Stimulated activated CD4-positive, alpha-beta T cell treated with anti-CD3 and anti-CD28 coated beads, Interleukin-12 subunit alpha, Interleukin-12 subunit beta, amount 100 ng/mL, for 48 hours (primary cell): ENCODE measurements at regions not wholly inside any gene's neighbourhood (a gene's known extent, or its start where the extent isn't known, plus 50 kb on each side); places are given as distances from the start of the nearest gene placed in this dataset.

Experiments
- DNase-seq, 3 donors: peaks; one replicate each; pipeline ENCODE4 v3.0.0-alpha.2; 2020; ENCODE audit warnings: low read depth in 2 of 3, low spot score in 1 of 3

GRCh38 chr1:60987904-60988303, 94.5 kb upstream of the NFIA start:
- DNase-seq = no peak

- no peak for DNase-seq
Measured at GRCh38 chr1:60984062-60984799, 98.1 kb upstream of the NFIA start.

GRCh38 chr1:60983701-60984061, 98.7 kb upstream of the NFIA start:
- DNase-seq = no peak

GRCh38 chr1:60982539-60982938, 99.8 kb upstream of the NFIA start:
- DNase-seq = no peak

GRCh38 chr1:60981357-60981756, 101.0 kb upstream of the NFIA start:
- DNase-seq = no peak

- DNase-seq = peak in 1 of 3 donors; percentile 4
Measured at GRCh38 chr1:60978421-60979357, 103.7 kb upstream of the NFIA start.

- no peak for DNase-seq
Measured at GRCh38 chr1:60977661-60978060, 104.7 kb upstream of the NFIA start.

DNA sequence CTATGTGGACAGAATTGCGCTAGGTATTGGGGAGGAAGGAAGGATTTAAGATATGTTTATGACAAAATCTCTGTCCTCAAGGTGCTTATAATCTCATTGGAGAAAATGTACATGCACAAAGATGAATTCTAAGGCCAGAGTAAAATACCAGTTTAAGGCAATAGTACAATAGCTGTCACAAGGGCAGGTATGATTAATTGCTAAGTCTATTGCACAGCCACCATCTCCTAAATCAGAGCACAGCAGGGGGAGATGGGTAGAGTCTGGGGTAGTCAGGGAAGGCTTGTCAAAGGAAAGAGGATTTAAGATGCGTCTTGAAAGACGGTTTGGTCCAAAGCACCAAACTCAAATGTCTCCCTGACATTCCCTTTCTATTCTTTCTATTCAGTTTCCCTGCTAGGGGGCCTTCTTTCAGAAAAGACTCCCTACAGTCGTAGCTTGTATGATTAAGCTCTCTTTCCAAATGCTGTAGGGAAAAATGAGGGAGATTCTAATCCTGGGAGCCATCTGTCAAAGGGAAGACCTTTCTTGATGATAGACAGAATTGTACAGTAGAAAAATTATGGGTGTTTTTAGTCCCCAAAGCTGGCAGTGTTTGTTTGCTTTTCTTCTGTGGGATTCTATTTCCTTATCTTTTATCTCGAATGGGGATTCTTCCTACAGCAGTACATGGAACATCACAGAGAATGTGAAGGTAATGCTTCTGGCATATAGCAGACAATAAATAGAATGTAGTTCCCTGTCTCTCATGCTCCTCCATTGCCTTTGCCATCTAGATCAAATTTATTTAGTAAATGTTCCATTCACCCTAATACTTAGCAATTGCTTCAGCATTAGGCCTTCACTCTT, 107.6 kb upstream of the NFIA start:
- no peak for DNase-seq

DNA sequence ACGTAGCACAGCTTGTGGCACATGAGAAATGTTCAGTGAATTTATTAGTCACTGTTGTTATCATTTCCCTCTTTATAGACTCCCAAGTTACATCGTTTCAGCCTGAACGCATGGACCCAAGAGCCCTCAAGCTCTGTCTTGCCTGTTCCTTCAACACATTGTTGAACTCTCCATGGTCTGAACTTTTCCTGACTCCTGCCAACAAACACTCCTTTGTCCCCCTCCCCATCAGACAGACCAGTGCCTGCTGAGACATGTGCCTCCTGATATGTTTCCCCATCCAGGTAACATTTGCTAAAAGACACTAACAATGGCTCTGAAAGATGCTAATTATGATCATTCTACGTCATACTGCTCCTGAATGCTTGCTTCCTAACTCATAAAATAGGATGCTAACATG, 108.7 kb upstream of the NFIA start:
- DNase-seq = no peak

GRCh38 chr1:60972841-60973364, 109.5 kb upstream of the NFIA start:
- DNase-seq = no peak

DNA sequence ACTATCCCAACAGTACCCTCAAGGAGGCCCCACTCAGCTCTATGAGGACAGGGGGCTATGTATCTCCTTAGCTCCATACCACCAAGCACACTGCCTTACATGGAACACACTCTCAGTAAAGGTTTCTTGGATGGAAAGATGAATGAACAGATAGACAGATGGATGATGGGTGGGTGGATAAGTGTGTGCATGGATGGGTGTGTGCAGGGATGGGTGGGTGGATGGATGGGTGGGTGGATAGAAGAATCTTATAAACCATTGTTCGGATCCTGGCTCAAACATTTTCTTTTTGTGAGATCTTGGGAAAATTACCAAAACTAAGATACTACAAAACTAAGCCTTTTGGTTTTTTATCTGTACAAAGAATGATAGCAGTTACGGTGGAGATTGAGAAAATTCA, 111.0 kb upstream of the NFIA start:
- no peak for DNase-seq

GRCh38 chr1:60969971-60970509, 112.3 kb upstream of the NFIA start:
- DNase-seq = no peak

GRCh38 chr1:60965280-60965854, 117.0 kb upstream of the NFIA start:
- no peak for DNase-seq

- DNase-seq = no peak
Measured at GRCh38 chr1:60963167-60963940, 119.0 kb upstream of the NFIA start.

GRCh38 chr1:60960891-60961461, 121.4 kb upstream of the NFIA start:
- no peak for DNase-seq

GRCh38 chr1:60959701-60960100, 122.7 kb upstream of the NFIA start:
- DNase-seq = no peak

DNA sequence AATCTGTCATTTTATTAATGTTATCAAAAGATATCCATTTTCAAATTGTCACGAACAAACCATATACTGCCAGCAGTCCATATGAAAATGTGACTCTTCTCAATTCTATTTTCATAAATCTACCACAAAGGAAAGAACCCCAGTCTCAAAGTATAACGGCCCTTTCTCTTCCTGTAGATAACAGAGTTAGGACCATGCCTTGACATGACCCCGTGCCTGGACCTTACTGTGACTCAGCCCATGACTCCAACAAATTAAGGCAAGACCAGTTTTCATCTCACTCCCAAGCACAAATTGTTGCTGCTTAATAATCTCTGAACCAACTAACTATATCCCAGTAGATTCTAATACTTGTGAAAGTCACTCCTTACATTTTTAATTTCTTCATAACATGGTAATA, 124.4 kb upstream of the NFIA start:
- no peak for DNase-seq

DNA sequence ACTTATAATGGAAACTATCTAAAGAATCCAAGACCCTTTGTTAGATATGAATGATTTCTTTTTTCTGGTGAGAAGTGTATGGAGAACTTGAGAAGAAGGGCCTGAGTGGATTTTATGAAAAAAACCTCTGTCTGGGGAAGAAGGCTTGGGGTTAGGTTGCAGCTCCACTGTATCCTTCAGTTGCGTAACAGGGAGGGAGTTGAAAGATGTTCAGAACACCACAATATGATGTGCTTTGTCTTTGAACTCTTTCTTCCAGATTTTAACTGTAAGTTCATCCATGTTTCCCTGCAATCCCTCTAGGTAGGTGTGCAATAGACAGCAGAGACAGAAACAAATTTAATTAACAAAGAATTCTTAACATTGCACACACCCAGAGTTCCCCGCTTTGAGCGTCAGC, 125.8 kb upstream of the NFIA start:
- no peak for DNase-seq

GRCh38 chr1:60952612-60953111, 129.7 kb upstream of the NFIA start:
- DNase-seq = no peak
